Tibial nerve (tissue), 4 donors: ENCODE measurements at regions not wholly inside any gene's neighbourhood (a gene's known extent, or its start where the extent isn't known, plus 50 kb on each side); places are given as distances from the start of the nearest gene placed in this dataset.

Source experiments
- DNase-seq, 2 donors: peaks; one replicate each; pipeline ENCODE4 v3.0.0-alpha.2; 2019; ENCODE audit warnings: low spot score in 2 of 2
- H3K27ac ChIP-seq, 4 donors: fragments of 200-600 bp; sonication (generic) in 3 of 4; one replicate each; pipeline ENCODE4 v1.5.1; 2017 to 2019; ENCODE audit warnings: mild to moderate bottlenecking in 1 of 4
- H3K27me3 ChIP-seq, 2 donors: fragments of 200-600 bp; sonication (generic) in 1 of 2; one replicate each; pipeline versions ENCODE4 v1.5.1 to v1.6.0; 2017 to 2019
- H3K36me3 ChIP-seq, 3 donors: fragments of 200-600 bp; sonication (generic); one replicate each; pipeline ENCODE4 v1.5.1; 2018 to 2019
- H3K4me1 ChIP-seq, 4 donors: fragments of 200-600 bp; sonication (generic) in 3 of 4; one replicate each; pipeline ENCODE4 v1.5.1; 2017 to 2019
- H3K4me3 ChIP-seq, 4 donors: fragments of 200-600 bp; sonication (generic) in 3 of 4; one replicate each; pipeline ENCODE4 v1.5.1; 2017 to 2019; ENCODE audit warnings: mild to moderate bottlenecking in 1 of 4, moderate library complexity in 1 of 4
- H3K9me3 ChIP-seq, 4 donors: fragments of 200-600 bp; sonication (generic) in 3 of 4; one replicate each; pipeline ENCODE4 v1.5.1; 2017 to 2019
- CTCF ChIP-seq, 5 experiments: fragments of 200-600 bp in 3 of 5; fragments of 450-650 bp in 2 of 5; sonication (generic) in 3 of 5; IDR thresholded peaks; one replicate each; pipeline ENCODE4 v1.5.1; 2016 to 2019; ENCODE audit warnings: antibody characterized with exemption in 5 of 5, mild to moderate bottlenecking in 3 of 5, moderate library complexity in 2 of 5
- EP300 ChIP-seq, 2 donors: sonication (generic); formaldehyde crosslinking; IDR thresholded peaks; one replicate each; pipeline ENCODE4 v1.6.1; 2017; ENCODE audit warnings: antibody characterized with exemption in 2 of 2, mild to moderate bottlenecking in 1 of 2
- POLR2A ChIP-seq, 2 donors: fragments of 450-650 bp; IDR thresholded peaks; one replicate each; pipeline ENCODE4 v1.6.1; 2017; ENCODE audit warnings: antibody characterized with exemption in 2 of 2, mild to moderate bottlenecking in 2 of 2, moderate library complexity in 2 of 2
- WGBS, 2 donors: methylation state at CpG; one replicate each; pipeline ENCODE4 v1.1.5; 2018; 5-methylcytosine and 5-hydroxymethylcytosine counted together

GRCh38 chr15:62565634-62566026, 400.5 kb upstream of the C2CD4B start:
- no peak for DNase-seq
- Histone ChIP-seq H3K4me1 (peaks cover 0 to 39% (median 5%) of the 10 kb centered on the region in 4 donors), H3K9me3 (no peaks in the 10 kb centered on the region), H3K4me3 (no peak overlapping the region), H3K27ac (no peak overlapping the region), H3K27me3 (no peaks in the 10 kb centered on the region), H3K36me3 (no peaks in the 10 kb centered on the region)
- no peak for TF ChIP-seq CTCF (IDR thresholded peaks at IDR 0.05)
- TF ChIP-seq EP300 (IDR thresholded peaks at IDR 0.05), result no peak
- no peak for TF ChIP-seq POLR2A (IDR thresholded peaks at IDR 0.05)
- WGBS, 2 donors, result 51 to 62% methylated on average over 3 of the region's 3 CpGs

- 80 to 86% methylated on average over 5 of the region's 5 CpGs for WGBS, 2 donors
- H3K4me3 ChIP-seq, result no peak overlapping the region
- peaks cover 0 to 42% (median 6%) of the 10 kb centered on the region in 4 donors for H3K4me1 ChIP-seq
- H3K36me3 ChIP-seq, result no peaks in the 10 kb centered on the region
- H3K27me3 ChIP-seq, result no peaks in the 10 kb centered on the region
- H3K9me3 ChIP-seq, result no peaks in the 10 kb centered on the region
- H3K27ac ChIP-seq, result no peak overlapping the region
- DNase-seq, result no peak
- no peak for TF ChIP-seq POLR2A (IDR thresholded peaks at IDR 0.05)
- TF ChIP-seq CTCF (IDR thresholded peaks at IDR 0.05), result no peak
- no peak for TF ChIP-seq EP300 (IDR thresholded peaks at IDR 0.05)
Measured at GRCh38 chr15:62566248-62566647, 401.2 kb upstream of the C2CD4B start.

- H3K4me1 ChIP-seq, result peaks cover 0 to 42% (median 6%) of the 10 kb centered on the region in 4 donors
- no peak for DNase-seq
- no peaks in the 10 kb centered on the region for H3K9me3 ChIP-seq
- no peak for TF ChIP-seq POLR2A (IDR thresholded peaks at IDR 0.05)
- TF ChIP-seq EP300 (IDR thresholded peaks at IDR 0.05), result no peak
- no peak for TF ChIP-seq CTCF (IDR thresholded peaks at IDR 0.05)
- no peaks in the 10 kb centered on the region for H3K27me3 ChIP-seq
- H3K4me3 ChIP-seq, result no peak overlapping the region
- WGBS, 2 donors, result 94 to 96% methylated on average over 9 of the region's 9 CpGs
- H3K27ac ChIP-seq, result no peak overlapping the region
- no peaks in the 10 kb centered on the region for H3K36me3 ChIP-seq
Measured at GRCh38 chr15:62567501-62567900, 402.4 kb upstream of the C2CD4B start.

- no peak overlapping the region for H3K4me3 ChIP-seq
- TF ChIP-seq EP300 (IDR thresholded peaks at IDR 0.05) (no peak), POLR2A (IDR thresholded peaks at IDR 0.05) (no peak), CTCF (IDR thresholded peaks at IDR 0.05) (no peak)
- WGBS, 2 donors, result 94% methylated on average over 7 of the region's 7 CpGs
Measured at GRCh38 chr15:62568004-62568403, 402.9 kb upstream of the C2CD4B start.

GRCh38 chr15:62568702-62569101, 403.6 kb upstream of the C2CD4B start:
- H3K4me3 ChIP-seq, result no peak overlapping the region
- H3K9me3 ChIP-seq, result no peaks in the 10 kb centered on the region
- H3K36me3 ChIP-seq, result no peaks in the 10 kb centered on the region
- H3K27ac ChIP-seq, result no peak overlapping the region
- no peaks in the 10 kb centered on the region for H3K27me3 ChIP-seq
- no peak for TF ChIP-seq POLR2A (IDR thresholded peaks at IDR 0.05)
- WGBS, 2 donors, result 94 to 96% methylated on average over 6 of the region's 6 CpGs
- no peak for DNase-seq
- H3K4me1 ChIP-seq, result peaks cover 0 to 48% (median 6%) of the 10 kb centered on the region in 4 donors

More at GRCh38 chr15:62568004-62568403, 402.9 kb upstream of the C2CD4B start:
- Histone ChIP-seq H3K9me3 (no peaks in the 10 kb centered on the region), H3K27me3 (no peaks in the 10 kb centered on the region), H3K4me1 (peaks cover 0 to 42% (median 6%) of the 10 kb centered on the region in 4 donors), H3K27ac (no peak overlapping the region), H3K36me3 (no peaks in the 10 kb centered on the region)
- DNase-seq, result no peak
